Left renal pelvis (tissue), 4 donors: ENCODE measurements at regions not wholly inside any gene's neighbourhood (a gene's known extent, or its start where the extent isn't known, plus 50 kb on each side); places are given as distances from the start of the nearest gene placed in this dataset.
A peak's percentile ranks its signal among the peaks of the same experiment; 100 is the strongest.
"Not testable (repeated sequence)": the region's sequence is repeated elsewhere in the genome, so short reads cannot be mapped to it uniquely, and the experiment has no call there.

ENCODE experiments used
- DNase-seq, 4 donors: peaks; one replicate each; pipeline ENCODE4 v3.0.0-alpha.2; 2013; ENCODE audit warnings: low read depth in 4 of 4, low spot score in 3 of 4

DNA sequence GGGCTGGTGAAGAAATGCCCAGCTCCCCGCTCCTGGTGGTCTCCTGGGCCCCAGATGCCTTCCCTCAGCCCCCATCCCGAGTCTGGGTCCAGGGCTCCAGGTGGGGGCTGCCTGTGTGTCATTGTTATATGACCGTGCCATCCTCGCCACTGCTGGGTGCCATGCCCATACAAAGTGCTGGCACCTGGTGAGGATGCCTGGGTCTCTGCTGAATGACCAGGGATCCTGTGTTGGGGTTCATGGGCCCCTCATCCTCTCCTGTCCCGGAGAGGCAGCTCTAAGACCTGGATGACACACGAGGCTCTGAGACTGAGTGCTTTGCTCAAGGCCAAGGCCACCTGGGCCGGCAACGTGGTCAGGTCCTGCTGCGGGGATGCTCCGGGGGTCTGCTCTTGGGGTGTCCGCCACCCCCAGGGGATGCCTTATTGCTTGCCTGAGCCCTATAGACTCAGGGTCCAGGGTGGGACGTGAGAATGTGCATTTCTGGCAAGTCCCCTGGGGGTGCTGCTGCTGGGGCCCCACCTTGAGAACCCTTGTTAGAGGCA, 206.9 kb downstream of the LAT start:
- DNase-seq = not testable (repeated sequence)

DNA sequence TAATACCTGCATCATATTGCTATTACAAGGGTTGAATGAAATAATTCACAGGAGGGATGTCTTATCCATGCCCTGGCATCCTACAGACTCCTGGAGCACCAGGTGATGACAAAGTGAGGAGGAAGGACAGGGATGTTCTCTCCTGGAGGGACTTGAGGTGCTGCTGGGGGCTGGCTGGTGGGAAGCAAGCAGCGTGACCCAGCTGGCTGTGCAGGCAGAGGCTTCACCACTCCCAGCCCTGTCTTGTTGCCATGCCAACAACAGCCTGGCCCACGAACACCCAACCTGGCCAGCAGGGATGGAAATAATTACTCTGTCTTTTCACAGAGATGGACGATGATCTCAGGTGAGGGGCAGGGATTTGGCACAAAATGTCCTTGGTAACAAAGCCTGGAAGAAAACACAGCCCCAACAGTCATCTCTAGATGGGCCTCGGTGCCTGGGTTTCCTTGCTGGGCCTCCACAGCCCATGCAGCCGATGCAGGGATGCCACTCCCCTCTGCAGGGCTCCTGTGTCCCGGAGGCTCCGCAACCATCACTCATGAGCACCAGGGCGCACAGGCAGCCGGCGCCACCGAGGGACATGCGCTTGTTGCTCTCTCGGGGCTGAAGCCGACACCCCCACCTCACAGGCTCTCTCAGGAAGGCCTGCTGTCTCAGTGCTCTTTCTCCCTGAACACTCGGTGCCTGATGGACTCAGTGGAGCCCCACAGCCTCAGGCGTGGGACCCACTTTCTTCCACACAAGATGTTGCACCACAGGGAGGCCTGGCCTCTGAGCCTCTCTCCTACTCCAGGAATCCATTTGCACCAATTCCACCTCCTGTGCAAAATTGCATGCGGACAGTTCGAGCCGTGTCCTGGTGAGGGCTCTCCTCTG, 205.9 kb downstream of the LAT start:
- DNase-seq = not testable (repeated sequence)

DNA sequence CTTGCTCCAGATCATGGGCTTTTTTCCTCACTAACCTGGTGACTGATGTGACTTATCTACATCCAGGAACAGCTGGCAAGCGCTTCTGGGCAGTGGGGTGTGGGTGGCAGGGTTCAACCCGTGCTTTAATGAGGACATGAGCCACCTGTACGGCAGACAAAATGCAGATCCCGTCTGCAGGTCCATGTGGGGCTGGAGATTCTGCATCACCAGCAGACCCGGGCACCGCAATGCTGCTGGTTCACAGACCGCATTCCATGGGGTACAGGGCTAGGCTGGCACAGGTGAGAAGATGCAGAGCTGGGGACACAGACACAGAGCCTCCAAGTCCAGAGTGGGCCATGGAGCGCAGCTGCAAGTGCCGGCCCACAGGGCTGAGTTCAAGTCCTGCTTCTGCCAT, 204.0 kb downstream of the LAT start:
- DNase-seq = not testable (repeated sequence)

DNA sequence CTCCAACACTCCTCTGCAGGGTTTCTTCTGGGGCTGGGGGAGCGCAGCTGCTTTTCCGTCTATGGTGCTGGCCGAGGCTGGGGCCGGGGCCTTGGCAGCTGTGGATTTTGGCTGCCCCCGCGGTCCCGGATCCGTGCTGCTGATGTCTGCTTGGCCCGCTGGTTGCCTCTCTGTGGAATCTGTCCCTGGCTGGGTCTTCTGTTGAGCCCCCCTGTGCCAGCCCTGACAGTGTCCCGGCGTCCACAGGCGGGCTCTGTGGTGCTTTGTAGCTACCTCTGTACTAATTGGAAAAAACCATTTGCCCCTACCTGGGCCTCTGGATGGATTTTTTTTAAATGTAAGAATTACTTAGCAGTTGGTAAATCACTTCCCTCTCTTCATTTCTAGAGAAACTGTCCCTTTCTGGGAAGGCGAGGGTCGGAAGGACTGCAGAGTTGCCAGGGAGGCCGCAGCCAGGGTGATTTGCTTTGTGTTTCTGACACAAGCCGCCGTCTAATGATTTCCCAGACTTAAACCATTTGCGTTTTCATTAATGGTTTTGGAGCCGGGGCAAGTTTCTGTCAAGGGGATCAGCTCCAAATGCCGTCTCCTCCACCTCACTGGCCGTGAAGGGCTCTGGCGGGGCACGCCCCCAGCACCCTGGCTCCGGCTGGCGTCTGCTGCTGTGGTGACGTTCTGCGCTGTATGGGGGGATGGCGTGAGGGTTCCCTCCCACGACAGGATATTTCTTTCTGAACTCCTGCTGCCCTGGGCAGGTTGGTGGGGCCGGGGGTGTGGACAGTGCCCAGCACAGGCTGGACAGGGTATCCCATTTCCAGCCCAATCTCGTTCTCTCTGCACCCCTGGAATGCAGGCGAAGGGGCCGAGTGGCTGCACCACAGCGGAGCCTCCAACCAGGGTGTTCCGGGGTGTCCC, 201.7 kb downstream of the LAT start:
- DNase-seq = not testable (repeated sequence)

DNA sequence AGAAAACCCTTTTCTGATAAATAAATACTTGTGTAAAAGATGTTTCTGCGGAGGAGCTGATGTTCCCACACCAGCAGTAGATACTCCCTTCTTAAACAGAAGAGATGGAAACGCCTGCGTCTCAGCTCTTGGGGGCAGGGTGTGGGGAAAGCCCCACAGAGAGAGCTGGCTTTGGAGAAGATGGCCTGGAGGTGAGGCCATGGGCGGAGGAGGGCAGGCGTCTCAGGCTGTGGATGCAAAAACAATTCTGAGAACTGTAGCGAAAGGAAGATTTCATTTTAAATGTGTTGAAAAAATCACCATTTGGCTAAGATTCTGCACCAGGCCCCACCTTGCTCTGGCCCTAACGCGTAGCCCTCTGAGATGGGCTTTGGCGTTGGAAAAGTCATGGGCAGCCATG, 201.0 kb downstream of the LAT start:
- not testable (repeated sequence) for DNase-seq

DNA sequence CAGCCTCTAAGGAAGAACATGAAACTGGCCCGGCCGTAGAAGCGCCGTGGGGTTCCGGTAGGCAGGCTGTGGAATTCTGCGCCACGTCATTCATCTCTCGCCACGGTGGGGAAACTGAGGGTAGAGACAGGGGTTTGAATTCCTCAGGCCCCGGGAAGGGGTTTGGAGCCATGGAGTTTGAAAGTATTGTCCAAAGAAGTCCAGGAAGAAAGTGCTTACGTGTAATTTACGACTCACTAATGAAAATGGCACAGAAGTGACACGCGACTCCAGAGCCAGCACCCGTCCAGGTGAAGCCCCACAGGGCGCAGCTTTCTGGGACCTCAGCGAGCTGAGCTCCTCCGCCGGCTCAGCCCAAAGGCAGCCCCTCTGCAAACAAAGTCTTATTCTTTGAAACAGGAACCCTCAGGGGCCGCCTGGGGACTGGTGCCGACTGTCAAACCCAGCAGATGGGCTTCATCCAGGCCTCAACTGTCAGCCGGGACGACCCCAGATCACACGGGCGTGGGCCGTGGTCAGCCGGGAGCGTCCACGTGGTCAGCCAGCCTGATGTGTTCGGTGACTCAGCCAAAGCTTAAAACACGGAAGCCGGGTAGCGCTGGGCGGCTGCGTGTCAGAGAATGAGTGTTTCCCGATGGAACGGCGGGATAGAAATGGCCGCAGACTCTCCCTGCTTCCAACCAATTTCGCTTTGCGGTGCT, 200.0 kb downstream of the LAT start:
- DNase-seq = peak in 1 of 4 donors; percentile 40

DNA sequence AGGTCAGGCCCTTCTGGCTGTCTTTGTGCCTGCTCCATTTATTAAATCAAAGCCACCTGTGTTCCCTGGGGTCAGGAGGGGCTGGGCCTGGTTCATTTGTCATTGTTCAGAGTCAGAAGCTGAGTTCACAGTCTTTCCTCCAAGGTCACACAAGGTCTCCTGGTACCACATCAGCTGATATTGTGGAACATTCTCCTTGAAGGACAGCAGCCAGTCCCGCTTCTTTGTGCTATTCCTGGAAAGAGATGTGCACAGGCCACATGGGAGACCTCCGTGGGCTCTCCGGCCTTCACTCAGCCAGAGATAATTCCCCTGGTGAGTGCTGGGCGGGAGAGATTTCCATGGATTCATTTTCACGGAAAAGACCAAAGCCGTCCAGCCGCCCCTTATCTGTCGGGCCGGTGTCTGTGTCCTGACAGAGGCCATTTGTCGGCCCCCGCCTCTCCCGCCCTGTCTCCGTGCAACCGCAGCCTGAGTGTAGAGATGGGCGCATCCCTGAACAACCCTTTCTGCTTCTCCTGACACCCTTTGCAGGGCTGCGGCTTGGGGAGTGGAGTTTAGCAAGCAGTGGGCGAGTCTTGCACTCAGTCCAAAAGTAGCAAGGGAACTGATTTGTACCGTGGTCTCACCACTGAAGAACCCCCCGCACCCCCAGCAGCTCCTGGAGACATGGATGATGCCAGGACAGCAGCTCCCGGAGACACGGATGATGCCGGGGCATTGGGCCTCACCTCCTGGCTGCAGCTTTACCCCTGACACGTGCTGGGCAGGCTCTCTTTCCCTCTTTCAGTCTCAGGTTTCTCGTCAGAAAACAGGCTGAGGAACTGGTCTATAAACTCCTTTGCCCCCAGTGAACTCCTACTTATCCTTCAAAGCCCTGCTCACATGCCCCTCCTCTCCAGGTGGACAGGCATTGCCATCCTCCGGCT, 198.4 kb downstream of the LAT start:
- DNase-seq = not testable (repeated sequence)

DNA sequence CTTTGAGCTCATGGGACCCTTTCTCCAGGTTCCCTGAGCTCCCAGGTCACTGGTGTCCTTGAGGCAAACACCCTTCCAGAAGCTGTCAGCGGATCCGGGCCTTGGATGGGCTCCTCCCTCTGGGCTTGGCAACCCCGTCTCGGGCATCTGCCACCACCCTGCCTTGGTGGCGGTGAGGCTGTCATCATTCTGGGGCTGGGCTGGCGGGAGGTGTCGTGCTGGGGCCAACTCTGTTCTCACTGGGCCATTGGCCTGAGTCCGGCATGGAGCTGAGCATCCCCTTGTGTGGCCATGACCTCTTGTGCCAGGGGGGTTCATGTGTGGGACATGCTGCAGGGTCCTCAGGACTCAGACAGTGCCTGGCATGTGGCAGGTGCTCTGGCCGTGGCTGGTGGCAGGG, 197.6 kb downstream of the LAT start:
- no peak for DNase-seq

DNA sequence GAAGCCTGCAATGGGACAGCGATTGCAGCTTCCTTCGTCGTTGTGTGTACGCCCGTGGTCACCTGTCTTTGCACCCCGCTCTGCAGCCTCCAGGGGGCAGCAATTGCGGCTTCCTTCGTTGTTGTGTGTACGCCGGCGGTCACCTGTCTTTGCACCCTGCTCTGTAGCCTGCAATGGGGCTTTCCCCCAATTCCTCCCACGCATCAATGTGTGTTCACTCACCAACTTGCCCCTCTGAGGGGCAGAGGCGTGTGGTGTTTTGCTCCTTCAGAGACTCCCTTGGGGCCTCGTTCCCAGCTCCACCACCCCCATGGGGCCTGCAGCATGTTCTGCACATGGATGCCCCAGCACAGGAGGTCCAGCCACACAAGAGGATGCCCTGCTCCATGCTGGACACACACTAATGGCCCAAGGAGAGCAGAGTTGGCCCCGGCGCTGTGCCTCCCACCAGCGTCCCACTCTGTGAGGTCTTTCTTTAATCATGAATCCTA, 197.1 kb downstream of the LAT start:
- not testable (repeated sequence) for DNase-seq

DNA sequence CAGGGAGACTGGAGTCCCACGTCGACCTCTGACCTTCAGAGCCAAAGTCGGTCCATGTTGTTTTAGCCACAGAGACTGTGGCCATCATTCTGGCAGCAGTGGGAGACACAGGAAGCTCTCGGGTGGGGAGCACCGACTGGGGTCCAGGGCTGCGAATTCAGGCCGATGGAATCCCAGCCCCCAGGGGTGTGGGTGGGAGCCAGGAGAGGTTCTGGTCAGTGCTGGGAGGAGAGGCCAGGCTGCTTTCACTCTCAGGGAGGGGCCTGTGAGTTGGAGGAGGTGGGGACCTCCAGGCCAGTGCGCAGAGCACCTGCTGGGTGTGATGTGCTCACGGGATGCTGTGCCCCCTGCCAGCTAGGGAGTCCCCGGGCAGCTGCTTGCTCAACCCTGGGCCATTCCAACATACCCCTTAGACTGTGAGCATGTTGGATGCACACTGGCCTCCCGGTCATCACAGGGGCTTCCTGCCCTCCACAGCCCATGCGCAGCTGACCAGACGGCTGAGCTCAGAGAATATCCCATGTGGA, 196.5 kb downstream of the LAT start:
- DNase-seq = not testable (repeated sequence)

DNA sequence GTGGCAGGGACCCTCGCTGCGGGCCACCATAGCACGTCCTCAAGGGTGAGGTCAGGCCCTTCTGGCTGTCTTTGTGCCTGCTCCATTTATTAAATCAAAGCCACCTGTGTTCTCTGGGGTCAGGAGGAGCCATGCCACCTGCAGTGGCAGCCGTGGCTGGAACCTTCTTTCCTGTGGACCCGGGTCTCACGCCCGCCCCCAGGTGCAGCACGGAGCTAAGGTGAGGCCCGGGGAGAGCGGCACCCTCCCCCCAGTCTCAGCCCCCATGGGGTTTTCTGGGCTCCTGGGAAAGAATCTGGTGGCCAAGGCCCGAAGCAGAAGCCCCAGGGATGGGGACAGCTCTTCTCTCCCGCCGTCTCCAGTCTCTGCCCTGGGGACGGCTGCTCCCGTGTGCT, 195.4 kb downstream of the LAT start:
- not testable (repeated sequence) for DNase-seq

DNA sequence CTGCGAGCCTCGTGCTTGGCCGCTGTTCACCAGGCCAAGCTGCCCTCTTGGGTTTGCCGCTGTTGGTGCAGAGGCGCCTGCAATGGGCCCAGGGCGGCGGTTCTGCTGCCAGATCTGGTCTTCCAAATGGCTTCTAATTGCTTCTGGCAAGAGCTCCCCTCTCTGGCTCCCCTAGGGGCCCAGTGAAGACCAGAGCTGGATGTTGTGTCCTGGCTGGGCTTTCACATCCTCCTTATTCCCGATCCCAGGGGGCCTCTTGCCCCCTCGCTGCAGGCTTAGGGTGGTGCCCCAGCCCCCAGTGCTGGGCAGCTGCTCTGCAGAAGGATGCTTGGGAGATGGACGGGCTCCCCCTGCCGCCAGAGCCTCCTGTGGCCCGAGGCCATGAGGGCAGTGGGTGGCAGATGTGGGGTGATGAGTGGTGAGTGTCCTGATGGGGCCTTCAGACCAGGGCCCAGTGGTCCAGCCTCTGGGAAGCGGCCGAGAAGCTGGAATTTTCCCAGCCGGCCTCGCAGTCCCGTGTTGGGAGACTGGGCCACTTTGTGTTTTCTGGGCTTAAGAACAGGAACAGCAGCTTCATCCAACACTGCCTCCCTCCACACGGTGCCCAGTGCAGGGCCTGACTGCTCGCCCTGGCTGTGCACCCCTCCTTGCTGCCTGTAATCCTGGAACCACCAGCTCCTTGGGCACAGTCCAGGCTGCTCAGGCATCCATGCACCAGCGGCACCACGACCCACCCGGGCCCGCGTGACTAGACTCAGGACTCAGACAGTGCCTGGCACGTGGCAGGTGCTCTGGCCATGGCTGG, 194.8 kb downstream of the LAT start:
- DNase-seq = not testable (repeated sequence)

DNA sequence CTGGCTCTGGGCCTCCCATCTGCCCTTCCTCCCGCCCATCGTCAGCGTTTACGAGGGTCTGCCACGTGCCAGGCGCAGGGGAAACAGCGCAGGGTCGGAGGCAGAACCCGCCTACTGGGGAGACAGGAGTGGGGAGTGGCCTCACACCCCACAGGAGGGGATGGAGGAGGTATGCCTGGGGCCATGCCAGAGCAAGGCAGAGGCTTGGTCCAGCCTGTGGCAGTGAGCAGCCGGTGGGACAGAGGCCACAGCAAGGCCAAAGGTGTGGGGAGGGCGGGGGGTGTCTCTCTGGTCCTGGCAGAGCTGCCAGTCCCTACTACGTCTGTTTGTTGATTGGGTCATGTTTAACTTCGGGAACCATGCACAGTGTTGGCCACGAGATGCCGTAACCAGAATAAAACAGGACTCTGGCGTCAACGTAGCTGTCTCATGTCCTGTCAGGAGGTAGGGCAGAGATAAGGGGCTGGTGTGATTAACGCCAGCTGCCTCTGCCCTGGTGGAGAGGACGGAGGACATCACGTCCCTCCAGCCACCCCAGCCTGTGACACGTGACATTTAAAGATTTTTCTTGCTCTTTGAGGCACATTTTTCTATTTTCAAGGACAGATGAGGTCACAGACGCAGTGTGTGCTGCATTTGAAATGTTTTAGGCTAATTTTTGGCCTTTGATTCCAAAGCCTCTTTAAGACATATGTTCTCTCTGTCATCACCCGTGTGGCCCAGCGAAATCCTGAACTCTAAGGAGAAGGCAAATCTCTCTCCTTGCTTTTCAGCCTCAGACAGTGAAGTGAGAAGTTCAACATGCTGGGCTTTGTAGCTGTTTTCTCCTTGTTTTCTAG, 193.3 kb downstream of the LAT start:
- not testable (repeated sequence) for DNase-seq

DNA sequence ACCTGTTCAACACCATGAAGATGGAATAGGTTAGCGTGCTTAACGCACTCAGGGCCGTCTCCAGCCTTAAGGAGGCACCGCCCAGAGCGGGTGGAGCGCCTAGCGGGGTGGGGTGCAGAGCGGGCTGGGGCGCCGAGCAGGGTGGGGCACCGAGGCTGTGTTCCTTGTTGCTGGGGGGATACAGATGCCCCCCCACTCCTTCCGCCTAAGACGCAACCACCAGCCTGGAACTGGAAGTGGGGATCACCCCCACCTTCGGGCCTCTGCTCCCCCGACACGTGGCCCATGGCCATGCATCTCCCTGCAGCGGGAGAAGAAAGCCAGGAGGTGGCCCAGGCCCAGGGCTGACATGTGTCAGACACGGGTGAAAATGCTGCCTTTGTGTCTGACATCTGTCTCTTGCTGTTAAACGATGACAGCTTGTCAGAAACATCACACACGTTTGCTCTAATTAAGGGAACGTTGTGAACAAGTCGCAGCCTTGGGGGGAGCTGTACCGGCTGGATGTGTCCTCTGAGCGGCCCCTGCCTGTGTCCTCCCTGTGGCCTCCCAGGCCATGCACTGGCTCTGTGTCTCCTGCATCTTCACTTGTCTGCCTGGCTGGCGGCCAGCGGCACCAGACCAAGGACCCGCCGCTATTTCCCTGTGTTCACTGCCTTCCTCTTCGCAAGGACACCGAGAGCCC, 192.5 kb downstream of the LAT start:
- DNase-seq = not testable (repeated sequence)

DNA sequence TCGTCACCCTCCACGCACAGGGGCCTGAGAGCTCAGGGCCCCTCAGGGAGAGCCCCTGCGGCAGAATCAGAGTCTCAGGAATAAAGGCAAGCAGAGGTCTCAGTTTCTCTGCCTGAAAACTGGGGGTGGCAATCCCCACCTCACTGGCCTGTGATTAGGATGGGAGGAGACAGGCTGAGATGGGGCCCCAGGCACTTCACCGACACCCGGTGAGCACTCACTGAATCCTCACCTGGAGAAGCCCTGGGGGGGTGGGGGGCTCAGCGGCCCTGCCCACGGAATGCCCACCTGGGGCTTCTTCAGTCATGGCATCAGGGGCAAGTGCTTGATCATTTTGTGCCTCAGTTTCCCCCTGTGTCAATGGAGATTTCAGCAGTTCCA, 192.0 kb downstream of the LAT start:
- DNase-seq = not testable (repeated sequence)

DNA sequence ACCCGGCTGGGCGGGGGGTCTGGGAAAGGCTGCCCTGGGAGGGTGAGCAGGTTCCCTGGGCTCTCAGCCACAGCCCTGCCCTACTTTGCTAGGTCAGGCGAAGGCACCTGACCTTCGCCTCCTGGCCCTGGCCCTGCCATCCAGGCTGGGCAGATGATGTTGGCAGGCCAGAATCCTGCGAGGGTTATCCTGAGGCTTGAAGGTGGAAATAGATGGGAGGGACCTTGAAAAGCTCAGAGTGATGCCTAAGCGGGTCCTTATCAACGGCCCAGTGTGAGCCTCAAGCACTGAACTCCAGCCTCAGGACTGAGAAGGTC, 191.3 kb downstream of the LAT start:
- DNase-seq = not testable (repeated sequence)
